SK-N-SH treated with all-trans-retinoic acid at 6 μM for 48 hours (cell line): ENCODE measurements at regions not wholly inside any gene's neighbourhood (a gene's known extent, or its start where the extent isn't known, plus 50 kb on each side); places are given as distances from the start of the nearest gene placed in this dataset.

Experiments
- ATAC-seq: fragments of 200-7000 bp; cut with Tn5 transposase; 3 replicates; pipeline ENCODE4 v1.9.1; 2020; ENCODE audit warnings: mild to moderate bottlenecking, moderate library complexity
- ARNTL ChIP-seq: fragments of 450-650 bp; formaldehyde crosslinking; IDR thresholded peaks from 2 replicates; pipeline ENCODE4 v1.5.0; 2020; ENCODE audit warnings: low read depth, mild to moderate bottlenecking, moderate library complexity, borderline replicate concordance
- BACH2 ChIP-seq: fragments of 250-450 bp; sonication (Bioruptor Pico); IDR thresholded peaks from 2 replicates; pipeline ENCODE4 v1.9.0; 2021; ENCODE audit warnings: mild to moderate bottlenecking, borderline replicate concordance
- CSDC2 ChIP-seq: fragments of 250-450 bp; sonication (Bioruptor Pico); IDR thresholded peaks from 2 replicates; pipeline ENCODE4 v1.5.0; 2020; ENCODE audit warnings: mild to moderate bottlenecking, moderate library complexity
- CSRNP3 ChIP-seq: fragments of 250-450 bp; sonication (Bioruptor Pico); IDR thresholded peaks from 2 replicates; pipeline ENCODE4 v1.5.1; 2021; ENCODE audit warnings: mild to moderate bottlenecking, moderate library complexity
- ESRRG ChIP-seq: fragments of 250-450 bp; sonication (Bioruptor Pico); IDR thresholded peaks from 2 replicates; pipeline ENCODE4 v1.6.1; 2021; ENCODE audit warnings: mild to moderate bottlenecking
- GLIS3 ChIP-seq: fragments of 250-450 bp; sonication (Bioruptor Pico); IDR thresholded peaks from 2 replicates; pipeline ENCODE4 v1.5.0; 2020; ENCODE audit warnings: mild to moderate bottlenecking, moderate library complexity
- ISL1 ChIP-seq: fragments of 250-450 bp; sonication (Bioruptor Pico); IDR thresholded peaks from 2 replicates; pipeline ENCODE4 v2.1.2; 2022; ENCODE audit warnings: mild to moderate bottlenecking, moderate library complexity
- OSR1 ChIP-seq: fragments of 250-450 bp; sonication (Bioruptor Pico); IDR thresholded peaks from 2 replicates; pipeline ENCODE4 v1.8.0; 2022; ENCODE audit warnings: moderate library complexity, mild to moderate bottlenecking, inconsistent platforms
- PATZ1 ChIP-seq: fragments of 250-450 bp; sonication (Bioruptor Pico); IDR thresholded peaks from 2 replicates; pipeline ENCODE4 v1.8.0; 2020; ENCODE audit warnings: mild to moderate bottlenecking, moderate library complexity, borderline replicate concordance
- PPARA ChIP-seq: fragments of 250-450 bp; sonication (Bioruptor Pico); IDR thresholded peaks from 2 replicates; pipeline ENCODE4 v1.5.0; 2020; ENCODE audit warnings: mild to moderate bottlenecking, borderline replicate concordance
- RARB ChIP-seq: fragments of 250-450 bp; sonication (Bioruptor Pico); IDR thresholded peaks from 2 replicates; pipeline ENCODE4 v1.8.0; 2021; ENCODE audit warnings: mild to moderate bottlenecking, moderate library complexity
- SNAI2 ChIP-seq: fragments of 250-450 bp; sonication (Bioruptor Pico); IDR thresholded peaks from 2 replicates; pipeline ENCODE4 v1.5.0; 2020; ENCODE audit warnings: mild to moderate bottlenecking, moderate library complexity
- TCF4 ChIP-seq: fragments of 250-450 bp; sonication (Bioruptor Pico); IDR thresholded peaks from 2 replicates; pipeline ENCODE4 v1.8.0; 2021; ENCODE audit warnings: mild to moderate bottlenecking, moderate library complexity, borderline replicate concordance
- TOX ChIP-seq: fragments of 250-450 bp; sonication (Bioruptor Pico); IDR thresholded peaks from 2 replicates; pipeline ENCODE4 v1.8.0; 2021; ENCODE audit warnings: mild to moderate bottlenecking, moderate library complexity, borderline replicate concordance
- TSHZ2 ChIP-seq: fragments of 250-450 bp; sonication (Bioruptor Pico); IDR thresholded peaks from 2 replicates; pipeline ENCODE4 v1.5.0; 2020; ENCODE audit warnings: mild to moderate bottlenecking, moderate library complexity
- ZC3H10 ChIP-seq: fragments of 250-450 bp; sonication (Bioruptor Pico); IDR thresholded peaks from 2 replicates; pipeline ENCODE4 v1.5.1; 2021; ENCODE audit warnings: mild to moderate bottlenecking, moderate library complexity
- ZFP3 ChIP-seq: fragments of 250-450 bp; sonication (Bioruptor Pico); IDR thresholded peaks from 2 replicates; pipeline ENCODE4 v1.5.0; 2020; ENCODE audit warnings: mild to moderate bottlenecking, moderate library complexity
- ZFP30 ChIP-seq: fragments of 450-650 bp; formaldehyde crosslinking; IDR thresholded peaks from 2 replicates; pipeline ENCODE4 v1.5.0; 2022; ENCODE audit warnings: mild to moderate bottlenecking, moderate library complexity
- ZNF565 ChIP-seq: fragments of 450-650 bp; formaldehyde crosslinking; conservative IDR thresholded peaks from 2 replicates; pipeline ENCODE4 v1.5.0; 2020; ENCODE audit warnings: low read depth, mild to moderate bottlenecking, moderate library complexity
- ZNF70 ChIP-seq: fragments of 450-650 bp; formaldehyde crosslinking; IDR thresholded peaks from 2 replicates; pipeline ENCODE4 v1.5.0; 2020; ENCODE audit warnings: mild to moderate bottlenecking, moderate library complexity
- ZNF8 ChIP-seq: fragments of 450-650 bp; formaldehyde crosslinking; IDR thresholded peaks from 2 replicates; pipeline ENCODE4 v1.5.0; 2020; ENCODE audit warnings: mild to moderate bottlenecking, moderate library complexity

GRCh38 chr12:67780580-67781084 is 132.1 kb downstream of the DYRK2 start:
- no peak for ATAC-seq
- TF ChIP-seq OSR1 = no peak
- TF ChIP-seq ZNF565 (CRISPR knock-in tag) = no peak
- TF ChIP-seq ZC3H10 = no peak
- no peak for TF ChIP-seq ISL1 (CRISPR knock-in tag)
- no peak for TF ChIP-seq ZFP30
- no peak for TF ChIP-seq TSHZ2 (CRISPR knock-in tag)
- no peak for TF ChIP-seq RARB
- no peak for TF ChIP-seq ESRRG (CRISPR knock-in tag)
- no peak for TF ChIP-seq SNAI2 (CRISPR knock-in tag)
- no peak for TF ChIP-seq ARNTL (CRISPR knock-in tag)
- TF ChIP-seq ZNF8 (CRISPR knock-in tag) = no peak
- TF ChIP-seq TOX = no peak
- TF ChIP-seq BACH2 (CRISPR knock-in tag) = no peak
- TF ChIP-seq ZNF70 (CRISPR knock-in tag) = no peak
- no peak for TF ChIP-seq PATZ1 (CRISPR knock-in tag)
- no peak for TF ChIP-seq CSRNP3 (CRISPR knock-in tag)
- no peak for TF ChIP-seq GLIS3

GRCh38 chr12:67782573-67782972 is 134.0 kb downstream of the DYRK2 start:
- TF ChIP-seq PPARA (CRISPR knock-in tag) = no peak
- TF ChIP-seq CSDC2 (CRISPR knock-in tag) = no peak
- no peak for TF ChIP-seq ZNF70 (CRISPR knock-in tag)
- TF ChIP-seq PATZ1 (CRISPR knock-in tag) = no peak
- no peak for TF ChIP-seq TCF4 (CRISPR knock-in tag)
- TF ChIP-seq CSRNP3 (CRISPR knock-in tag) = no peak
- no peak for ATAC-seq

- no peak for ATAC-seq
Observed at GRCh38 chr12:67783393-67783792, 134.8 kb downstream of the DYRK2 start.

More at GRCh38 chr12:67783393-67783792, 134.8 kb downstream of the DYRK2 start:
- TF ChIP-seq PATZ1 (CRISPR knock-in tag) = no peak
- TF ChIP-seq ZNF8 (CRISPR knock-in tag) = no peak
- no peak for TF ChIP-seq CSRNP3 (CRISPR knock-in tag)
- TF ChIP-seq ZFP3 (CRISPR knock-in tag) = no peak
- no peak for TF ChIP-seq RARB
- no peak for TF ChIP-seq ZNF565 (CRISPR knock-in tag)
- no peak for TF ChIP-seq ZFP30
- no peak for TF ChIP-seq ISL1 (CRISPR knock-in tag)
- TF ChIP-seq ARNTL (CRISPR knock-in tag) = no peak
- TF ChIP-seq PPARA (CRISPR knock-in tag) = no peak
- TF ChIP-seq, all 23 proteins: peak for 0
